Activated CD4-positive, alpha-beta memory T cell treated with anti-CD3 and anti-CD28 coated beads for 36 hours (primary cell): ENCODE measurements at regions not wholly inside any gene's neighbourhood (a gene's known extent, or its start where the extent isn't known, plus 50 kb on each side); places are given as distances from the start of the nearest gene placed in this dataset.
"Not testable (repeated sequence)": the region's sequence is repeated elsewhere in the genome, so short reads cannot be mapped to it uniquely, and the experiment has no call there.

Source experiments
- CTCF ChIA-PET: fragments of 350-600 bp; sonication (Branson Sonifier 250); formaldehyde crosslinking; loops from one replicate; lab custom pipeline; 2021; ENCODE audit warnings: antibody characterized with exemption, inconsistent platforms; lab: Charles Lee
- POLR2A ChIA-PET: fragments of 350-600 bp; sonication (Branson Sonifier 250); formaldehyde crosslinking; loops from one replicate; lab custom pipeline; 2021; ENCODE audit warnings: antibody characterized with exemption; lab: Charles Lee
- DNase-seq: peaks from one replicate; pipeline ENCODE4 v3.0.0-alpha.2; 2020
- H3K27ac Mint-ChIP-seq: one replicate; pipeline ENCODE4 v1.8.0; 2021; ENCODE audit warnings: mixed read lengths
- H3K27me3 Mint-ChIP-seq: one replicate; pipeline ENCODE4 v1.8.0; 2021; ENCODE audit warnings: mixed read lengths
- H3K36me3 Mint-ChIP-seq: one replicate; pipeline ENCODE4 v1.8.0; 2021; ENCODE audit warnings: mixed read lengths
- H3K4me1 Mint-ChIP-seq: one replicate; pipeline ENCODE4 v1.8.0; 2021; ENCODE audit warnings: low read depth, mixed read lengths
- H3K4me3 Mint-ChIP-seq: one replicate; pipeline ENCODE4 v1.8.0; 2021; ENCODE audit warnings: mild to moderate bottlenecking, mixed read lengths
- H3K9me3 Mint-ChIP-seq: one replicate; pipeline ENCODE4 v1.8.0; 2021; ENCODE audit warnings: mixed read lengths
- intact Hi-C: fragments of 100-400 bp; cut with micrococcal nuclease; formaldehyde crosslinking; loops from one replicate; pipeline ENCODE4 v1.15.1; 2023

- Mint-ChIP-seq H3K9me3 (peaks cover 13% of the 10 kb centered on the region), H3K4me3 (no peak overlapping the region), H3K27ac (no peak overlapping the region), H3K4me1 (no peaks in the 10 kb centered on the region), H3K27me3 (no peaks in the 10 kb centered on the region), H3K36me3 (no peaks in the 10 kb centered on the region)
- DNase-seq: no peak
- CTCF ChIA-PET: no interaction called here
- POLR2A ChIA-PET: no interaction called here
- intact Hi-C loops: no loop called here
These were observed 664.2 kb downstream of the NXPH1 start for GRCh38 chr7:9097565-9098060.

- no peak overlapping the region for H3K27ac Mint-ChIP-seq
- CTCF ChIA-PET: no interaction called here
- H3K4me1 Mint-ChIP-seq: no peaks in the 10 kb centered on the region
- POLR2A ChIA-PET: no interaction called here
- peaks cover 2% of the 10 kb centered on the region for H3K9me3 Mint-ChIP-seq
- no peaks in the 10 kb centered on the region for H3K27me3 Mint-ChIP-seq
- H3K4me3 Mint-ChIP-seq: no peak overlapping the region
- DNase-seq: no peak
- H3K36me3 Mint-ChIP-seq: no peaks in the 10 kb centered on the region
- intact Hi-C loops: no loop called here
These were observed 666.9 kb downstream of the NXPH1 start for GRCh38 chr7:9100289-9100688.

GRCh38 chr7:9102846-9103245 is 669.4 kb downstream of the NXPH1 start:
- Mint-ChIP-seq H3K9me3 (peaks cover 2% of the 10 kb centered on the region), H3K27me3 (no peaks in the 10 kb centered on the region), H3K4me1 (no peaks in the 10 kb centered on the region), H3K4me3 (no peak overlapping the region), H3K27ac (no peak overlapping the region), H3K36me3 (no peaks in the 10 kb centered on the region)
- no peak for DNase-seq
- POLR2A ChIA-PET: no interaction called here
- CTCF ChIA-PET: no interaction called here
- intact Hi-C loops: no loop called here

- ChIA-PET CTCF (no interaction called here), POLR2A (no interaction called here)
- Mint-ChIP-seq H3K9me3 (peaks cover 17% of the 10 kb centered on the region), H3K4me1 (no peaks in the 10 kb centered on the region), H3K27ac (no peak overlapping the region), H3K4me3 (no peak overlapping the region), H3K36me3 (no peaks in the 10 kb centered on the region), H3K27me3 (no peaks in the 10 kb centered on the region)
- DNase-seq: no peak
- intact Hi-C loops: no loop called here
These were observed 673.3 kb downstream of the NXPH1 start for GRCh38 chr7:9106747-9107146.

- Mint-ChIP-seq H3K4me3 (no peak overlapping the region), H3K9me3 (peaks cover 5% of the 10 kb centered on the region), H3K36me3 (no peaks in the 10 kb centered on the region), H3K27ac (no peak overlapping the region), H3K4me1 (no peaks in the 10 kb centered on the region), H3K27me3 (no peaks in the 10 kb centered on the region)
- ChIA-PET POLR2A (no interaction called here), CTCF (no interaction called here)
- intact Hi-C loops: no loop called here
- no peak for DNase-seq
These were observed 686.9 kb downstream of the NXPH1 start for GRCh38 chr7:9120331-9120730.

DNA sequence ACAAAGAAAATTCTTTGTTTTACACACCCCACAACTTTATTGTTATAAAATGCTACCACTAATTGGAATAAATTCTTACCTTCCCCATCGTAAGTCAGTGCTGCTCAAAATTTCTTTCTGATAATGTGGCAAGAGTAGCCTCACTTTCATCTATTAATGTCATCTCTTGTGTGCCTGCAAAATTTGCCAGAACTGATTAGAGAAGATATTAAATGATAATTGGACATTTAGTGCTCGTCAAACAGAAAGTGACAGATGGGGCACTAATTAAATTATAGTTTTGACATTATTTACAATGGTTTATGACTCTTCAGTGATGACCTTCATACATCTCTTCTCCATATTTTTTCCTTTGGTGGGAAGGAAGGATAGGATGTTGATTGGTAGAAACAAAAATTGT is 690.9 kb downstream of the NXPH1 start:
- no peak overlapping the region for H3K4me3 Mint-ChIP-seq
- H3K9me3 Mint-ChIP-seq: peaks cover 2% of the 10 kb centered on the region
- no peaks in the 10 kb centered on the region for H3K4me1 Mint-ChIP-seq
- ChIA-PET CTCF (no interaction called here), POLR2A (no interaction called here)
- intact Hi-C loops: no loop called here
- H3K27me3 Mint-ChIP-seq: no peaks in the 10 kb centered on the region
- no peak for DNase-seq
- no peak overlapping the region for H3K27ac Mint-ChIP-seq
- H3K36me3 Mint-ChIP-seq: no peaks in the 10 kb centered on the region

- ChIA-PET POLR2A (no interaction called here), CTCF (no interaction called here)
- no peak for DNase-seq
- peaks cover 5% of the 10 kb centered on the region for H3K9me3 Mint-ChIP-seq
- intact Hi-C loops: no loop called here
- H3K36me3 Mint-ChIP-seq: no peaks in the 10 kb centered on the region
- no peak overlapping the region for H3K4me3 Mint-ChIP-seq
- H3K27ac Mint-ChIP-seq: no peak overlapping the region
- no peaks in the 10 kb centered on the region for H3K4me1 Mint-ChIP-seq
- no peaks in the 10 kb centered on the region for H3K27me3 Mint-ChIP-seq
These were observed 691.8 kb downstream of the NXPH1 start for GRCh38 chr7:9125246-9125645.

DNA sequence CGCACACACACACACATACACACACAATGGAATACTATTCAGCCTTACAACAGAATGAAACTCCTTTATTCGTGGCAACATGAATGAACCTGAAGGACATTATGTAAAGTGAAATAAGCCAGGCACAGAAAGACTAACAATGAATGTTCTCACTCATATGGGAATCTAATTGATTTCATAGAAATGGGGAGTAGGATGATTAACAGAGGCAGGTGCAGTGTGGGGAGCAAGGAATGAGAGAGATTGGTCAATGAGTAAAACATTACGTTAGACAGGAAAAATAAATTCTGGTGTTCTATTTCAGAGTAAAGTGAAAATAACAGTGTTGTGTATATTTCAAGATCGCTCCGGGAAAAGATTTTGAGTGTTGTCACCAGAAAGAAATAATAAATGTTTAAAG is 694.5 kb downstream of the NXPH1 start:
- intact Hi-C loops: no loop called here
- Mint-ChIP-seq H3K27ac (no peak overlapping the region), H3K27me3 (no peaks in the 10 kb centered on the region), H3K36me3 (no peaks in the 10 kb centered on the region), H3K9me3 (peaks cover 11% of the 10 kb centered on the region), H3K4me1 (no peaks in the 10 kb centered on the region), H3K4me3 (no peak overlapping the region)
- DNase-seq: no peak
- CTCF ChIA-PET: no interaction called here
- POLR2A ChIA-PET: no interaction called here

DNA sequence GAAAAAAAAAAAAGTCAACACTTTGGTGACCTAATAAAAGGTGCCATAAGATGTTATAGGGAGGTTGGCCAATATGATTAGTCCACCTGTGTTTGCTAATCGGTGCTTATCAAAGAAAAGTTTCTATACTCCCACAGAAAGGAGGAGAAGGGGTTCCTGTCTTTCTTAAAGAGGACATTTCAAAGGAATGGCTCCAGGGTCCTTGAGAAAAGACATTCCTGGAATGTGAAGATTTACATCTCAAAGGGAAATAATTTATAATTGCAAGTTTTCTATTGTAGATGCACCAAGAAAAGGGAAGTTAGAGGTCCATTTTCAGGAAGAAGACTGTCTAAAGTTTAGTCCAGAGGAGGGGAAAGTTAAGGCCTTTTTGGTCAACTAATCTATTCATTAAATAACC is 715.3 kb downstream of the NXPH1 start:
- DNase-seq: no peak
- Mint-ChIP-seq H3K4me1 (no peaks in the 10 kb centered on the region), H3K36me3 (no peaks in the 10 kb centered on the region), H3K27me3 (no peaks in the 10 kb centered on the region), H3K9me3 (peaks cover 4% of the 10 kb centered on the region), H3K4me3 (no peak overlapping the region), H3K27ac (no peak overlapping the region)
- CTCF ChIA-PET: no interaction called here
- intact Hi-C loops: no loop called here
- POLR2A ChIA-PET: no interaction called here

DNA sequence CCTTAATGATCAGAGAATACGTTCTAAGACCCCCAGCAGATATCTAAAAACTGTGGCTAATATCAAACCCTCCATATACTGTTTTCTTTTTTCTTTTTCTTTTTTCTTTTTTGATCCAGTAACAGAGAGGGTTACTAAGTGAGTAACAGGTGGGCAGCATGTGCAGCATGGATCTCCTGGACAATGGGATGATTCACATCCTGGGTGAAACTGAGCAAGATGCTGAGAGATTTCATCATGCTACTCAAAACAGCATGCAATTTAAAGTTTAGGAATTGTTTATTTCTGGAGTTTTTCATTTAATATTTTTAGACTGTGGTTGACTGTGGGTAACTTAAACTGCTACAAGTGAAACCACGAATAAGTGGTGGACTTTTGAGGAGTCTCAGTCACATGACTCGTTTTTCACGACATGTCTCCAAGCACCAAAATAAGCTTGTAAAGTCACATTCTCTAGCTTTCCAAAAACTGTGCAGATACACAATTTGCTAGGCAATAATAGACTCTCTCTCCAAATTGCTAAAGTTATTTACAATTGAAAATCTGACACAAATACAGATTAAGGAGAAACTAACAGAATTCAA is 716.2 kb downstream of the NXPH1 start:
- Mint-ChIP-seq H3K36me3 (no peaks in the 10 kb centered on the region), H3K27me3 (no peaks in the 10 kb centered on the region), H3K4me3 (no peak overlapping the region), H3K4me1 (no peaks in the 10 kb centered on the region), H3K27ac (no peak overlapping the region), H3K9me3 (peaks cover 4% of the 10 kb centered on the region)
- ChIA-PET POLR2A (no interaction called here), CTCF (no interaction called here)
- intact Hi-C loops: no loop called here
- no peak for DNase-seq

DNA sequence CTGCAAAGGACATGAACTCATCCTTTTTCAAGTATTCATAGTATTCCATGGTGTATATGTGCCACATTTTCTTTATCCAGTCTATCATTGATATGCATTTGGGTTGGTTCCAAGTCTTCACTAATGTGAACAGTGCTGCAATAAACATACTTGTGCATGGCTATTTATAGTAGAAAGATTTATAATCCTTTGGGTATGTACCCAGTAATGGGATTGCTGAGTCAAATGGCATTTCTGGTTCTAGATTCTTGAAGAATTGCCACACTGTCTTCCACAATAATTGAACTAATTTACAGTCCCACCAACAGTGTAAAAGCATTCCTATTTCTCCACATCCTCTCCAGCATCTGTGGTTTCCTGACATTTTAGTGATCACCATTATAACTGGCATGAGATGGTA is 730.3 kb downstream of the NXPH1 start:
- H3K27me3 Mint-ChIP-seq, H3K4me3 Mint-ChIP-seq, DNase-seq, H3K27ac Mint-ChIP-seq, H3K36me3 Mint-ChIP-seq, intact Hi-C loops, POLR2A ChIA-PET, H3K4me1 Mint-ChIP-seq: not testable (repeated sequence)
- CTCF ChIA-PET: interaction anchor here (0.6 kb wide), 1 partner anchor 158 kb away, joined by 3 read pairs; no protein-coding TSS in a partner anchor
- H3K9me3 Mint-ChIP-seq: peaks cover 14% of the 10 kb centered on the region

GRCh38 chr7:9175871-9176270 is 742.5 kb downstream of the NXPH1 start:
- Mint-ChIP-seq H3K27ac (no peak overlapping the region), H3K27me3 (no peaks in the 10 kb centered on the region), H3K4me1 (no peaks in the 10 kb centered on the region), H3K36me3 (no peaks in the 10 kb centered on the region), H3K4me3 (no peak overlapping the region), H3K9me3 (peaks cover 22% of the 10 kb centered on the region)
- ChIA-PET POLR2A (no interaction called here), CTCF (no interaction called here)
- intact Hi-C loops: no loop called here
- DNase-seq: no peak

DNA sequence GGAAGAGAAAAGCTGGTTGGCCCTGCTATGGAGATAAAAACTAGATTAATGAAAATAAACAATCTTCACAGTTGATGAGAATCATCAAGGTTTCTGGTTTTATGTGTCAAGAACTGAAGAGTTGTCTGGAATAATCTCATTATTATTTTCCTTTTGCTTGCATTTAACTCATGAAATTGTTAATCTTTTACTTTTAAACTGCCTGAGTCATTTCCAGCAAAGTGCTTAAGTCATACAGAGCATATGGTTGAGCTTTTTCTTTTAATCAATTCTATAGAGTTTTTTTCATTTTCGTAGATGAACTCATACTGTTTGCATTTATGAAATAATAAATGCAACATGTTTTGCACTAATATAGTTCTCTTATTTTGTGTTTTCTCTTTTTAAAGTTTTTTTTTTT is 747.9 kb downstream of the NXPH1 start:
- Mint-ChIP-seq H3K4me3 (no peak overlapping the region), H3K4me1 (no peaks in the 10 kb centered on the region), H3K36me3 (no peaks in the 10 kb centered on the region), H3K27me3 (no peaks in the 10 kb centered on the region), H3K27ac (no peak overlapping the region), H3K9me3 (peaks cover 9% of the 10 kb centered on the region)
- intact Hi-C loops: no loop called here
- ChIA-PET CTCF (no interaction called here), POLR2A (no interaction called here)
- no peak for DNase-seq
